WTC11 (cell line): ENCODE measurements at regions not wholly inside any gene's neighbourhood (a gene's known extent, or its start where the extent isn't known, plus 50 kb on each side); places are given as distances from the start of the nearest gene placed in this dataset.

Experiments used
- ATF3 ChIP-seq: sonication (generic); formaldehyde crosslinking; conservative IDR thresholded peaks from 2 replicates; pipeline ENCODE4 v1.8.1; 2022; ENCODE audit warnings: mild to moderate bottlenecking, missing genetic modification reagents
- CREM ChIP-seq: sonication (generic); formaldehyde crosslinking; IDR thresholded peaks from 2 replicates; pipeline ENCODE4 v1.8.1; 2022; ENCODE audit warnings: mild to moderate bottlenecking, missing genetic modification reagents, moderate library complexity
- CTCF ChIP-seq: fragments of 200-600 bp; IDR thresholded peaks from 2 replicates; pipeline ENCODE4 v1.8.0; 2022; ENCODE audit warnings: antibody characterized with exemption
- ELF4 ChIP-seq: sonication (generic); formaldehyde crosslinking; IDR thresholded peaks from 2 replicates; pipeline ENCODE4 v1.8.1; 2022; ENCODE audit warnings: low read depth, mild to moderate bottlenecking, moderate library complexity, missing genetic modification reagents
- ESRRA ChIP-seq: sonication (generic); formaldehyde crosslinking; IDR thresholded peaks from 2 replicates; pipeline ENCODE4 v1.8.1; 2022; ENCODE audit warnings: mild to moderate bottlenecking, missing genetic modification reagents, borderline replicate concordance
- FOXJ3 ChIP-seq: sonication (generic); formaldehyde crosslinking; IDR thresholded peaks from 2 replicates; pipeline ENCODE4 v1.9.0; 2021; ENCODE audit warnings: missing genetic modification reagents, mild to moderate bottlenecking, borderline replicate concordance
- NR2C2 ChIP-seq: sonication (generic); formaldehyde crosslinking; IDR thresholded peaks from 2 replicates; pipeline ENCODE4 v1.8.0; 2022; ENCODE audit warnings: mild to moderate bottlenecking, missing genetic modification reagents
- SMAD4 ChIP-seq: sonication (generic); formaldehyde crosslinking; IDR thresholded peaks from 2 replicates; pipeline ENCODE4 v1.8.0; 2022; ENCODE audit warnings: mild to moderate bottlenecking, missing genetic modification reagents
- USF1 ChIP-seq: sonication (generic); formaldehyde crosslinking; IDR thresholded peaks from 2 replicates; pipeline ENCODE4 v1.8.0; 2022; ENCODE audit warnings: mild to moderate bottlenecking, missing genetic modification reagents
- ZBTB43 ChIP-seq: sonication (generic); formaldehyde crosslinking; IDR thresholded peaks from 2 replicates; pipeline ENCODE4 v1.8.1; 2023; ENCODE audit warnings: mild to moderate bottlenecking, missing genetic modification reagents
- ZNF416 ChIP-seq: fragments of 250-450 bp; sonication (Bioruptor Pico); IDR thresholded peaks from 2 replicates; pipeline ENCODE4 v1.9.0; 2021; ENCODE audit warnings: mild to moderate bottlenecking, inconsistent platforms
- ZSCAN18 ChIP-seq: fragments of 250-450 bp; sonication (Bioruptor Pico); IDR thresholded peaks from 2 replicates; pipeline ENCODE4 v2.1.2; 2022; ENCODE audit warnings: mild to moderate bottlenecking, moderate library complexity

- TF ChIP-seq CTCF (peak; percentile 66), ATF3 (no peak), ZBTB43 (no peak), CREM (no peak), SMAD4 (CRISPR knock-in tag) (no peak), USF1 (CRISPR knock-in tag) (no peak), FOXJ3 (no peak), ZNF416 (CRISPR knock-in tag) (no peak), ELF4 (CRISPR knock-in tag) (no peak), NR2C2 (CRISPR knock-in tag) (no peak), ZSCAN18 (no peak), ESRRA (CRISPR knock-in tag) (no peak)
Observed at GRCh38 chr6:159540152-159540551, 152.9 kb downstream of the SOD2 start.
